Stimulated activated CD8-positive, alpha-beta memory T cell treated with anti-CD3 and anti-CD28 coated beads, Interleukin-12 subunit alpha, Interleukin-12 subunit beta, amount 100 ng/mL, for 1 hour (primary cell): ENCODE measurements at regions not wholly inside any gene's neighbourhood (a gene's known extent, or its start where the extent isn't known, plus 50 kb on each side); places are given as distances from the start of the nearest gene placed in this dataset.

Experiments
- DNase-seq: peaks from one replicate; pipeline ENCODE4 v3.0.0-alpha.2; 2020; ENCODE audit warnings: low read depth

GRCh38 chr1:99573431-99574217 is 72.3 kb upstream of the PALMD start:
- DNase-seq: no peak

- no peak for DNase-seq
Observed at GRCh38 chr1:99577313-99577712, 68.6 kb upstream of the PALMD start.

GRCh38 chr1:99579691-99580172 is 66.2 kb upstream of the PALMD start:
- no peak for DNase-seq

- DNase-seq: no peak
Observed at GRCh38 chr1:99580451-99580850, 65.5 kb upstream of the PALMD start.

- DNase-seq: no peak
Observed at GRCh38 chr1:99587008-99587407, 58.9 kb upstream of the PALMD start.

- DNase-seq: no peak
Observed at GRCh38 chr1:99589186-99589636, 56.7 kb upstream of the PALMD start.

- DNase-seq: no peak
Observed at GRCh38 chr1:99590578-99591209, 55.2 kb upstream of the PALMD start.

- DNase-seq: no peak
Observed at GRCh38 chr1:99591886-99592285, 54.0 kb upstream of the PALMD start.

- no peak for DNase-seq
Observed at GRCh38 chr1:99594205-99594604, 51.7 kb upstream of the PALMD start.

GRCh38 chr1:99595041-99595440 is 50.9 kb upstream of the PALMD start:
- no peak for DNase-seq

- DNase-seq: no peak
Observed at GRCh38 chr1:99595441-99595840, 50.5 kb upstream of the PALMD start.
